ENCODE measurements at regions not wholly inside any gene's neighbourhood (a gene's known extent, or its start where the extent isn't known, plus 50 kb on each side); places are given as distances from the start of the nearest gene placed in this dataset.
A peak's percentile ranks its signal among the peaks of the same experiment; 100 is the strongest.

DNA sequence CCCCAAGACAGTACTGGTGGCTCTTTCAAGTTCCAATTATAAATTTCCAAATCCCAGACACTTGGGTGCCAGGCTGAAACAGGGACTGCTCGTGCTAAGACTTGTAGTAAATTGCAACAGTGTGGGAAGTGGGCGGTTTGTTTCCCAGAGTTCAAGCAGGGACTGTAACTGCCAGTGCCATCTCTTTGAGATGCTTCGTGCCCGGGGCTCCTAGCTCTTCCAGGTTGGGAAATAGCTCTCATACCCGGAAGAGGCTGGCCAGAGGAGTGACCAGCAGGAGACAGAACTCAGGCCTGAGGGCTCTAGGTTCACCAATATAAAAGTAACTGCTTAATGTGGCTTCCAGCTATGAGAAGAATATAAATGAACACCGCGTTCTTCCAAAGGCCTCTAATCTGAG lies 54.0 kb upstream of the NEO1 start:
- no peak for TF ChIP-seq POLR2A (IDR thresholded peaks at IDR 0.05)
- in situ Hi-C loops (cut with MboI; ENCODE audit: low sequenced_read_pairs in 4 of 4): no loop called here
- no peaks in the 10 kb centered on the region for H3K36me3 ChIP-seq
- no peaks in the 10 kb centered on the region for H3K9me3 ChIP-seq
- H3K27me3 ChIP-seq: no peaks in the 10 kb centered on the region
- DNase-seq (peak in 1 of 2 donors; percentile 32), ATAC-seq (peak in 1 of 2 donors; percentile 47)
- no peak overlapping the region for H3K4me3 ChIP-seq
- H3K4me1 ChIP-seq: peaks cover 12 to 28% of the 10 kb centered on the region in 2 donors
- H3K27ac ChIP-seq: no peak overlapping the region
- intact Hi-C loops (cut with DNase I; ENCODE audit: low total_unique reads): loop anchor here (5.0 kb wide), 1 partner anchor 54 kb away; the partner anchor contains the start of gene NEO1

DNA sequence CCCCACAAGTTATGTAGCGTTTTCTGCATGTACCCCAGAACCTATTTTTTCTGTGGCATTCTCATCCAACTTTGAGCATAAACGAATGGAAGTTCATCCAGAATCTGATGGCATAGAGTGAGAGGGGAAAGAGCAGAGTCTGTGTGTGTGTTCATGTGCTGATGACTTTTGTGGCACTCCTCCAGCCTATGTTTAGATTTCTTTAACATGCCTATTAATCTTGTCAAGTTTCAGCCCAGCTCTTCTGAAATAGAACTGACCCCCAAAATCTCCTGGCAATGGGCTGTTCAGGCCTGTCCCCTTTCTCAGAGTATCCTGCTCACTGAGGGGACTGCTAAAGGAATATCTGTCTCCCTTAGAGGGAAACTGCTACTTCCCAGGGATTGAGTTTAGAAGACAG lies 56.4 kb upstream of the NEO1 start:
- DNase-seq: no peak
- TF ChIP-seq POLR2A (IDR thresholded peaks at IDR 0.05): no peak
- TF ChIP-seq, protein P1, sequence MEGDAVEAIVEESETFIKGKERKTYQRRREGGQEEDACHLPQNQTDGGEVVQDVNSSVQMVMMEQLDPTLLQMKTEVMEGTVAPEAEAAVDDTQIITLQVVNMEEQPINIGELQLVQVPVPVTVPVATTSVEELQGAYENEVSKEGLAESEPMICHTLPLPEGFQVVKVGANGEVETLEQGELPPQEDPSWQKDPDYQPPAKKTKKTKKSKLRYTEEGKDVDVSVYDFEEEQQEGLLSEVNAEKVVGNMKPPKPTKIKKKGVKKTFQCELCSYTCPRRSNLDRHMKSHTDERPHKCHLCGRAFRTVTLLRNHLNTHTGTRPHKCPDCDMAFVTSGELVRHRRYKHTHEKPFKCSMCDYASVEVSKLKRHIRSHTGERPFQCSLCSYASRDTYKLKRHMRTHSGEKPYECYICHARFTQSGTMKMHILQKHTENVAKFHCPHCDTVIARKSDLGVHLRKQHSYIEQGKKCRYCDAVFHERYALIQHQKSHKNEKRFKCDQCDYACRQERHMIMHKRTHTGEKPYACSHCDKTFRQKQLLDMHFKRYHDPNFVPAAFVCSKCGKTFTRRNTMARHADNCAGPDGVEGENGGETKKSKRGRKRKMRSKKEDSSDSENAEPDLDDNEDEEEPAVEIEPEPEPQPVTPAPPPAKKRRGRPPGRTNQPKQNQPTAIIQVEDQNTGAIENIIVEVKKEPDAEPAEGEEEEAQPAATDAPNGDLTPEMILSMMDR (IDR thresholded peaks at IDR 0.05 in 4 of 5, conservative IDR thresholded peaks at IDR 0.05 in 1 of 5): no peak
- no peak overlapping the region for H3K27ac ChIP-seq
- H3K36me3 ChIP-seq: no peaks in the 10 kb centered on the region
- intact Hi-C loops (cut with DNase I; ENCODE audit: low total_unique reads): loop anchor here (5.0 kb wide), 1 partner anchor 56 kb away; the partner anchor contains the start of gene NEO1
- ATAC-seq: no peak
- H3K9me3 ChIP-seq: no peaks in the 10 kb centered on the region
- H3K4me3 ChIP-seq: no peak overlapping the region
- no peaks in the 10 kb centered on the region for H3K27me3 ChIP-seq
- in situ Hi-C loops (cut with MboI; ENCODE audit: low sequenced_read_pairs in 4 of 4): no loop called here
- peaks cover 20 to 34% of the 10 kb centered on the region in 2 donors for H3K4me1 ChIP-seq

DNA sequence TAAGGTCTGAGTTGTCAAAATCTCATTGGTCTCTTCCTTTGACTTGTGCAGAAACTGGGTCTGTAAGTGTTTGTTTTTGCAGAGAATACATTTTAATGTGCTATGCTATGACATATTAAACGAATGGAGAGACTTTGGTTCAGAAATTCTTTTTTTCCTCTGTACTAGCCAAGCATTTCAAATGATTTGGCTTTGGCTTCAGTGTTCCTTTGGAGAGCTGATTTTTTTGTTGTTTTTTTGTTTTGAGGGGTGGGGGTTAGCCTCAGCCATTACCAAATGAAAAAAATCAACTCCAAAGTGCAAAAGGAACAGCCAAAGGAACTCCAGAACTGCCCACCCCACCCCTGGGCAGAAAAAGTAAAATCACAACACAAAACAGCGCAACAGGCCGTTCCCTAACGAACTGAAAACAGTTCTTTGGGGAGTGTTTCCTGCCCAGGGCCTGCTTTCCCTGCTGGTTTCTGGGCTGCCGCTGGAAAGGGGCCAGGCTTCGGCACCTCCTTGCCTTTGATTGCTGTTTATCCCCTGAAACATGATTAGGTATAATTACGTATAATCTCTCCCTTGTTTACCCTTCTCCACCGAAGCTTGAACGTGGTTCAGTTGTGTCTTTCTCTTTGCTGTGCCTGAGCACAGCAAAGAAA lies 57.6 kb upstream of the NEO1 start:
- Histone ChIP-seq H3K27me3 (no peaks in the 10 kb centered on the region), H3K9me3 (no peaks in the 10 kb centered on the region), H3K27ac (no peak overlapping the region), H3K36me3 (no peaks in the 10 kb centered on the region), H3K4me1 (peaks cover 10 to 23% of the 10 kb centered on the region in 2 donors), H3K4me3 (no peak overlapping the region)
- TF ChIP-seq, protein P1 (IDR thresholded peaks at IDR 0.05 in 4 of 5, conservative IDR thresholded peaks at IDR 0.05 in 1 of 5): no peak
- no peak for TF ChIP-seq POLR2A (IDR thresholded peaks at IDR 0.05)
- ATAC-seq: no peak
- no peak for DNase-seq
- in situ Hi-C loops (cut with MboI; ENCODE audit: low sequenced_read_pairs in 4 of 4): no loop called here
- intact Hi-C loops (cut with DNase I; ENCODE audit: low total_unique reads): loop anchor here (5.0 kb wide), 2 partner anchors 58 to 157 kb away; partner anchors contain the start of gene NEO1

- in situ Hi-C loops (cut with MboI; ENCODE audit: low sequenced_read_pairs in 4 of 4) (no loop called here), intact Hi-C loops (cut with DNase I; ENCODE audit: low total_unique reads) (loop anchor here (5.0 kb wide), 1 partner anchor 156 kb away; no protein-coding TSS in a partner anchor)
- H3K27me3 ChIP-seq: no peaks in the 10 kb centered on the region
- H3K27ac ChIP-seq: peak overlapping the region in 1 of 4 donors; percentile 18
- H3K4me1 ChIP-seq: peaks cover 10 to 17% of the 10 kb centered on the region in 2 donors
- TF ChIP-seq, protein P1 (IDR thresholded peaks at IDR 0.05 in 4 of 5, conservative IDR thresholded peaks at IDR 0.05 in 1 of 5): no peak
- no peak for TF ChIP-seq POLR2A (IDR thresholded peaks at IDR 0.05)
- DNase-seq: no peak
- ATAC-seq: no peak
- H3K36me3 ChIP-seq: no peaks in the 10 kb centered on the region
- no peaks in the 10 kb centered on the region for H3K9me3 ChIP-seq
- H3K4me3 ChIP-seq: no peak overlapping the region
Observed at GRCh38 chr15:72992841-72993252, 59.4 kb upstream of the NEO1 start.

GRCh38 chr15:72991026-72991425 lies 61.2 kb upstream of the NEO1 start:
- peaks cover 10 to 17% of the 10 kb centered on the region in 2 donors for H3K4me1 ChIP-seq
- H3K36me3 ChIP-seq: no peaks in the 10 kb centered on the region
- no peaks in the 10 kb centered on the region for H3K9me3 ChIP-seq
- in situ Hi-C loops (cut with MboI; ENCODE audit: low sequenced_read_pairs in 4 of 4): no loop called here
- DNase-seq (no peak), ATAC-seq (no peak)
- no peak overlapping the region for H3K4me3 ChIP-seq
- no peaks in the 10 kb centered on the region for H3K27me3 ChIP-seq
- intact Hi-C loops (cut with DNase I; ENCODE audit: low total_unique reads): loop anchor here (5.0 kb wide), 1 partner anchor 154 kb away; no protein-coding TSS in a partner anchor
- TF ChIP-seq, protein P1 (IDR thresholded peaks at IDR 0.05 in 4 of 5, conservative IDR thresholded peaks at IDR 0.05 in 1 of 5): no peak
- TF ChIP-seq POLR2A (IDR thresholded peaks at IDR 0.05): no peak
- H3K27ac ChIP-seq: no peak overlapping the region
